ENCODE measurements at regions not wholly inside any gene's neighbourhood (a gene's known extent, or its start where the extent isn't known, plus 50 kb on each side); places are given as distances from the start of the nearest gene placed in this dataset.
A peak's percentile ranks its signal among the peaks of the same experiment; 100 is the strongest.

DNA sequence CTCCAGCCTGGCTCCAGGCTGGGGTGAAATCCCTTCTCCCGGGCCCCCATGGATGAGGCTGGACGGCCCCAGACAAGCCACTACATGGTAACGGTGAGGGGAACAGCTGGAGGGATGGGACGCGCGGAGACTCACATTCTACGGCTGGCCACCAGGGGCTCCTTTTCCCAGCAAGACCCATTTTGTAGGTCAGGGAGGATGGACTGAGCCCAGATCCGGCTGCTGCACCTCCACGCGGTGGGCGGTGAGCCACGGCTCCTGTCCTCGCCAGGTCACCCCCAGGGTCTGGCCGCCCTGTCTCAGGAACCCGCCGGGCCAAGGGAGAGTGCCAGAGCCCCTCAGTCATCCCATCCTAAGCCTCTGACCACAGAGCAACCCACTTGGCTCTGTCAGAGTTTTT lies 75.0 kb upstream of the ACTRT2 start:
- no peak overlapping the region for H3K9ac ChIP-seq (replicated peaks in 1 of 4; ENCODE audit: extremely low read depth in 1 of 4, low read depth in 3 of 4, low read length in 3 of 4)
- H3K23me2 ChIP-seq (ENCODE audit: low read depth, low read length): peaks cover 2% of the 10 kb centered on the region; the same call in 1 of the 2 replicates
- H4K5ac ChIP-seq (ENCODE audit: insufficient read length, low read depth, low read length): no peak overlapping the region
- H2AK5ac ChIP-seq (ENCODE audit: low read depth, low read length): no peak overlapping the region
- H4K91ac ChIP-seq (replicated peaks; ENCODE audit: insufficient read length, low read length): no peak overlapping the region
- POLR2A ChIA-PET (ENCODE audit: partially characterized antibody): no interaction called here
- no peaks in the 10 kb centered on the region for H3K4me1 ChIP-seq (replicated peaks in 1 of 4; ENCODE audit: control insufficient read depth in 3 of 4, insufficient read depth in 4 of 4, low read length in 3 of 4)
- H2BK20ac ChIP-seq (ENCODE audit: low read length): no peak overlapping the region
- peaks cover 77 to 95% of the 10 kb centered on the region in 2 experiments for H3K9me3 ChIP-seq (ENCODE audit: insufficient read depth in 2 of 2, low read depth in 1 of 2, low read length in 1 of 2)
- H4K8ac ChIP-seq (ENCODE audit: extremely low read depth, insufficient read depth, low read length): peak overlapping the region; percentile 57; the same call in 1 of the 2 replicates
- no peak overlapping the region for H2BK15ac ChIP-seq (ENCODE audit: low read length)
- H3K14ac ChIP-seq (ENCODE audit: insufficient read length): no peak overlapping the region
- H2BK5ac ChIP-seq (ENCODE audit: low read depth, low read length): no peak overlapping the region
- H3K27ac ChIP-seq (ENCODE audit: low read depth, low read length): no peak overlapping the region
- H3K4me3 ChIP-seq (ENCODE audit: extremely low read depth in 1 of 4, insufficient read depth in 2 of 4, low read depth in 3 of 4, low read length in 4 of 4): no peak overlapping the region
- H2BK12ac ChIP-seq (ENCODE audit: low read depth, low read length): no peak overlapping the region
- peaks cover 0 to 2% of the 10 kb centered on the region in 2 experiments for H4K20me1 ChIP-seq (replicated peaks in 1 of 2; ENCODE audit: control insufficient read depth in 1 of 2, insufficient read depth in 2 of 2, low read length in 2 of 2)
- WGBS, 2 experiments (ENCODE audit: extremely low coverage in 1 of 2, insufficient coverage in 1 of 2, insufficient read length in 1 of 2, insufficient replicate concordance in 2 of 2, low coverage in 1 of 2, low lambda C conversion rate in 2 of 2, missing lambda C conversion rate in 1 of 2): 95% methylated on average over 7 of the region's 16 CpGs; no CpG with 5 or more reads in 1 of the 2 experiments
- H3K56ac ChIP-seq (replicated peaks; ENCODE audit: insufficient read length, low read depth, low read length): no peak overlapping the region
- no peak overlapping the region for H3K4ac ChIP-seq (replicated peaks; ENCODE audit: insufficient read length, low read depth, low read length)
- no peak overlapping the region for H3K18ac ChIP-seq (ENCODE audit: extremely low read depth, low read length)
- H2AFZ ChIP-seq (ENCODE audit: low read length): no peak overlapping the region
- H3K36me3 ChIP-seq (ENCODE audit: control insufficient read depth in 2 of 4, insufficient read depth in 4 of 4, low read length in 3 of 4): no peaks in the 10 kb centered on the region; a peak in 2 of 8 replicates
- no peak overlapping the region for H2BK120ac ChIP-seq (replicated peaks; ENCODE audit: low read depth, low read length)
- FAIRE-seq (no peak), DNase-seq (ENCODE audit: low read depth in 1 of 2, low spot score in 2 of 2) (no peak)
- CTCF ChIA-PET (ENCODE audit: partially characterized antibody): no interaction called here
- TF ChIP-seq BACH1 (IDR thresholded peaks at IDR 0.05; ENCODE audit: low read length): no peak
- H3K23ac ChIP-seq (ENCODE audit: insufficient read length): no peak overlapping the region
- H3K79me1 ChIP-seq (ENCODE audit: low read depth, low read length): no peaks in the 10 kb centered on the region
- H3K27me3 ChIP-seq (replicated peaks in 1 of 4; ENCODE audit: control insufficient read depth in 3 of 4, extremely low read depth in 1 of 4, insufficient read depth in 3 of 4, low read length in 3 of 4): no peaks in the 10 kb centered on the region; a peak in 1 of 7 replicates
- H3K79me2 ChIP-seq (ENCODE audit: control insufficient read depth in 1 of 2, insufficient read depth in 2 of 2, low read length in 2 of 2): peaks cover 0 to 3% of the 10 kb centered on the region in 2 experiments; a peak in 1 of 4 replicates
- H3K4me2 ChIP-seq (ENCODE audit: insufficient read depth in 1 of 2, low read depth in 2 of 2, low read length in 2 of 2): no peak overlapping the region
